ENCODE measurements at regions not wholly inside any gene's neighbourhood (a gene's known extent, or its start where the extent isn't known, plus 50 kb on each side); places are given as distances from the start of the nearest gene placed in this dataset.

DNA sequence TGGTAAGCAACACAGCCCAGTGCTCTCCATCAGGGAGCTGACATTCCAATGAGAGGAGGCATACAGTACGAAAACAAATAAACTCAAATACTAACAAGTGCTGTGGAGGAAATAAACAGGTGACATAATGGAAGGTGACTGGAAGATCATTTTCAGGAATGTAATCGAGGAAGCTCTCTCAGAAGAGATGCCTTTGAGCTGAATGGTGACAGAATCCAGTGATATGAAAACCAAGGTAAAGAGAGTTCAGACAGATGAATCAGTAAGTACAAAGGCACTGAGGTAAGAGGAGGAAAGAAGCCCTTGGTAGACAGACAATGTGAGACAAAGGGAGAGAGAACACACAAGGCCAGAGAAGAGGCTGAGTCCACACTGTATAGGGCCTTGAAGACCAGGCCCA is 252.1 kb downstream of the LRATD1 start:
- no peak for TF ChIP-seq CTCF (IDR thresholded peaks at IDR 0.05)
- TF ChIP-seq POLR2A (IDR thresholded peaks at IDR 0.05): no peak
